ENCODE measurements at regions not wholly inside any gene's neighbourhood (a gene's known extent, or its start where the extent isn't known, plus 50 kb on each side); places are given as distances from the start of the nearest gene placed in this dataset.

DNA sequence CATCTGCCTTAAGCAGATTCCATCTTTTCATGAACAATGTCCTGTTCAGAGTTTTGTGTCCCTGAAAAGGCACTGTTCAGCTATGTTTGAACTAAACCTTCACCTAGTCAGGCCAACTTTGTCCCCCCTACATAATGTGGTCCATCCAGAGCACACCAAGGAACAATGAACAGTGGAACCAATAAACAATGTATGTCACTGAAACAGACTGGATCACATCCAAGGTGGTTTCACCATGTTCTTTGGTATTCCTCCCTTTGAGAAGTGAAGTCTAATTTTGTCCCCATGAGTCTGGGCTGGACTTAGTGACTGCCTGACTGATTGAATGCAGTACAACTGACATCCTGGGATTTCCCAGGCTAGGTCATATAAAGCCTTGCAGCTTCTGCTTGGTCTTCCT lies 174.5 kb downstream of the SLC24A2 start:
- no peaks in the 10 kb centered on the region for H3K36me3 Mint-ChIP-seq
- no peak for DNase-seq (ENCODE audit: low spot score in 2 of 2)

DNA sequence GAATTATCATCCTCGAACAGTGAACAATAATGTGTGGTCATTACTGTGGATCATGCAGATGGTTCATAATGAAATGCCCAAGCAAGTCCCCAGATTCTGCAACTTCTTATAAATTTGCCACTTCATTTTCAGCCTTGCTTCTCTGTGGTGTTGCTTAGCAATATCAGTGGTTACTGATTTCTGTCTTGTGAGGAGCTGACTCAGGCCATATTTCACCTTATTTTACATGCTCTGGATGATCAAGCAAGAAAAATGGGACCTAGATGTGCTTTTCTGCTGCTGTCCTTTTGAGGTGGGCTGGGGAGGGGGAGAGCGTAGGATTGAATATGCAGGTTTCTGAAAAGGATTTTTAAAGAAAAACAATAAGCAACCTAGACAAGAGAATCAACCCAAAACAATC lies 188.3 kb downstream of the SLC24A2 start:
- Mint-ChIP-seq H3K4me3 (no peak overlapping the region), H3K4me1 (no peaks in the 10 kb centered on the region), H3K27me3 (peaks cover 6% of the 10 kb centered on the region), H3K9me3 (peaks cover 4% of the 10 kb centered on the region), H3K27ac (no peak overlapping the region), H3K36me3 (peaks cover 1% of the 10 kb centered on the region)
- ATAC-seq (ENCODE audit: low read depth) (no peak), DNase-seq (ENCODE audit: low spot score in 2 of 2) (no peak)

More for the DNA sequence above, 174.5 kb downstream of the SLC24A2 start:
- H3K27ac Mint-ChIP-seq = no peak overlapping the region
- no peak overlapping the region for H3K4me3 Mint-ChIP-seq
- H3K27me3 Mint-ChIP-seq = peaks cover 8% of the 10 kb centered on the region
- H3K9me3 Mint-ChIP-seq = peaks cover 4% of the 10 kb centered on the region
- no peaks in the 10 kb centered on the region for H3K4me1 Mint-ChIP-seq
- ATAC-seq (ENCODE audit: low read depth) = no peak

DNA sequence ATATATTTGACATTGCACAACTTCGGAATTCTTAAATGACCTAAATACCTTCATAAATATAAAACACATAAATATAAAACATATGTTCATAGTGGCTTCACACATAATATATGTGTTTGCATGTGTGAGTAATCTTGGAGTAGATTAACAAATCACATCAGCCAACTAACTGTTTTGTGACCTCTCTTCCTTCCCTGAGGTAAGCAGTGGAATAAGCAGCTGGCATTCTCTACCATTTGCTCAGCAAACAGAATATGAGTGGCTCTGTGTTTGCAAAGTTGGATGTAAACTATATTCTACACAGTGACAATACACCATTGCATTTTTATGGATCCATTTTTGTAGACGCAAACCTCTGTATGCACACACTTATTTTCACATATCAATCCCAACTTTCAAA lies 189.9 kb downstream of the ACER2 start:
- peaks cover 9% of the 10 kb centered on the region for H3K27me3 Mint-ChIP-seq
- H3K4me1 Mint-ChIP-seq = no peaks in the 10 kb centered on the region
- DNase-seq (ENCODE audit: low spot score in 2 of 2) = no peak
- H3K4me3 Mint-ChIP-seq = no peak overlapping the region
- H3K27ac Mint-ChIP-seq = no peak overlapping the region
- H3K36me3 Mint-ChIP-seq = peaks cover 1% of the 10 kb centered on the region
- no peak for ATAC-seq (ENCODE audit: low read depth)
- H3K9me3 Mint-ChIP-seq = peaks cover 4% of the 10 kb centered on the region

DNA sequence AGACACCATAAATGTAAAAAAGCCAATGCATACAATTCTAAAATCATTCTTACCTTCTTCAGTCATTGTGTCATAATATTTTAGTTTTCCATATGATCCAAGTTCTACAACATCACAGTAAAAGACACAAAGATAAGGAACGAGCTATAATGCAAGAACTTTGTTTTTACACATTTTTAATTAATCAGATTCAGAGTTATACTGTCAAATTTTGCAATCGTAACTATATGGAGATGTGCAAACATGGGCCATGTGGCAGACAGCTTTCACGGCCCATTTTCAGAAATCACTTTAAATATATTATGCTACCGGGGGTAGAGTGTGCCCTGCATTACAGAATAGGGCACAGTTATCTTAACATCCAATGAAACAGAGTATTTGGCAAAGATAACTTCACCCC lies 188.4 kb downstream of the ACER2 start:
- H3K27ac Mint-ChIP-seq = no peak overlapping the region
- H3K4me3 Mint-ChIP-seq = no peak overlapping the region
- no peak for ATAC-seq (ENCODE audit: low read depth)
- H3K9me3 Mint-ChIP-seq = peaks cover 4% of the 10 kb centered on the region
- H3K27me3 Mint-ChIP-seq = peaks cover 7% of the 10 kb centered on the region
- peaks cover 1% of the 10 kb centered on the region for H3K36me3 Mint-ChIP-seq
- no peaks in the 10 kb centered on the region for H3K4me1 Mint-ChIP-seq
- no peak for DNase-seq (ENCODE audit: low spot score in 2 of 2)

DNA sequence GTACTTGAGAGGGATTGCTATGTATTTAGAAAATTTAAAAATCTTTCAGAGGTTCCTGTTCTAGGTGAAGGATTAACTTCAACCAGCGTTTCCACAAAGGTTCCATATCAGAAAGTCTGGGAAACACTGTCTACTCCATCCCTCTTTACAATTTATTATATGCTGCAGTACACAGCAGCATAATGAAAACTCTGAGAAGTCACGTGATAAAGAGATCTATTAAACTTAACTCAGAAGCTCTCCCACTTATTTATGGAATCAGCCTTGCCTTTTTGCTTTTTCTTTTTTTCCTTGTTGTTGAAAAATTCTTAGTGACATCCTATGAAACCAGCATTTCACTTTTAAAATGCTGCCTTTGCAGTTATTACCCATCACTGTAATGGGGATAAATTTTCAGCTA lies 186.2 kb downstream of the ACER2 start:
- Mint-ChIP-seq H3K9me3 (peaks cover 1% of the 10 kb centered on the region), H3K4me3 (no peak overlapping the region), H3K4me1 (no peaks in the 10 kb centered on the region), H3K27me3 (peaks cover 8% of the 10 kb centered on the region), H3K36me3 (peaks cover 1% of the 10 kb centered on the region), H3K27ac (no peak overlapping the region)
- no peak for DNase-seq (ENCODE audit: low spot score in 2 of 2)
- ATAC-seq (ENCODE audit: low read depth) = no peak

DNA sequence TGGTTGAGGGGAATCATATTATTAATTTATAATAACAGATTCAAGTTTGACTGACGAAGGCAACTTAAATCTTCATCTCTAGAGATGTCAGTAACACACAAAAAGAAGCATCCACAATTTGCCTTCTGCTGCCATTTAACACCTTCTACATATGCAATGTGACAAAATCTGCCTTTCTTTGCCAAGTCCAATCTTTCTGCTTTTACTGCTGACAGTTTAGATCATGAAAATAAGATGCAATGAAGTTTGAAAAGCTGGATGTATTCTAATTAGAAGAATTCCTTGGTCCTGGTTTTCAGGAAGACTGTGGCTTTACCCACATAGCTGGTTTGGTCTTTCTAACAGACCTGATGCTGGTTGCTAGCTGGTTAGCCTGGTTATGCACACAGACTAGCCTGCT lies 178.9 kb downstream of the ACER2 start:
- H3K27ac Mint-ChIP-seq = no peak overlapping the region
- no peak overlapping the region for H3K4me3 Mint-ChIP-seq
- peaks cover 4% of the 10 kb centered on the region for H3K27me3 Mint-ChIP-seq
- no peak for DNase-seq (ENCODE audit: low spot score in 2 of 2)
- no peaks in the 10 kb centered on the region for H3K4me1 Mint-ChIP-seq
- H3K9me3 Mint-ChIP-seq = no peaks in the 10 kb centered on the region
- H3K36me3 Mint-ChIP-seq = no peaks in the 10 kb centered on the region
- no peak for ATAC-seq (ENCODE audit: low read depth)

DNA sequence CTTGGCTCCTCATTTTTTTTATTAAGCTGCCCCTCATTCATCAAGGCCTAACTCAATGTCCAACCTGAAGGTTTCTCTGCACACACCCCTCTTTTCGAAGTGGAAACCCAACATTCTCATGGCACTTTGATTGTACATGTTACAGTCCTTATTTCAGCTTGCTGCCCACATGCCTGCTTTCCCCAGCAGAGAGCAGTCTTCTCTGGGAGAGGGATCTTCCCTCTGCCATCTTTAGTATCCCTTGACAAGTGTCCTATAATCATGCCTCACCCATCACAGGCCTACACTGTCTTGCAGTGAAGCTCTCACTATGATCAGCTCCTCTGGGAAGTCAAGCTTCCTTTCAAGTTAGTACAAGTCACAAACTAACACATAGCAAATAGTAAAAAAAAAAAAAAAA lies 175.1 kb downstream of the ACER2 start:
- H3K4me1 Mint-ChIP-seq = no peaks in the 10 kb centered on the region
- no peaks in the 10 kb centered on the region for H3K36me3 Mint-ChIP-seq
- H3K9me3 Mint-ChIP-seq = no peaks in the 10 kb centered on the region
- DNase-seq (ENCODE audit: low spot score in 2 of 2) (no peak), ATAC-seq (ENCODE audit: low read depth) (no peak)
- H3K4me3 Mint-ChIP-seq = no peak overlapping the region
- no peak overlapping the region for H3K27ac Mint-ChIP-seq
- peaks cover 3% of the 10 kb centered on the region for H3K27me3 Mint-ChIP-seq

DNA sequence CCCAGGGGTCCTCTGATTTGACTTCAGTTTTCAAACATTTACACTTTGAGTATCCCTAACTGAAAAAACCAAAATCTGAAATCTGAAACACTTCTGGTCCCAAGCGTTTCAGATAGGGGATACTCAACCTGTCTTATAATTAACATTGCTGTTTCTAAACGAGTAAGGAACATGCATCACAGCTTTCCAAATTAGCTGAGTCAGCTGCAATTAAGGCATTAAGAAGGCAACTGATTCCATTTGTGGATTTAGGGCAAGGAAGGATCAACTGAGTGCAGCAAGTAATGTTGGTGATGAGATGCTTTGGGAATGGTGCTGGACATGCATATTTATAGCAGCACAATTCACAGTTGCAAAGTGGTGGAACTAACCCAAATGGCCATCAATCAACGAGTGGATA lies 168.6 kb downstream of the ACER2 start:
- Mint-ChIP-seq H3K9me3 (no peaks in the 10 kb centered on the region), H3K27me3 (peaks cover 3% of the 10 kb centered on the region), H3K36me3 (no peaks in the 10 kb centered on the region), H3K4me3 (no peak overlapping the region), H3K4me1 (no peaks in the 10 kb centered on the region), H3K27ac (no peak overlapping the region)
- ATAC-seq (ENCODE audit: low read depth) = no peak
- no peak for DNase-seq (ENCODE audit: low spot score in 2 of 2)

DNA sequence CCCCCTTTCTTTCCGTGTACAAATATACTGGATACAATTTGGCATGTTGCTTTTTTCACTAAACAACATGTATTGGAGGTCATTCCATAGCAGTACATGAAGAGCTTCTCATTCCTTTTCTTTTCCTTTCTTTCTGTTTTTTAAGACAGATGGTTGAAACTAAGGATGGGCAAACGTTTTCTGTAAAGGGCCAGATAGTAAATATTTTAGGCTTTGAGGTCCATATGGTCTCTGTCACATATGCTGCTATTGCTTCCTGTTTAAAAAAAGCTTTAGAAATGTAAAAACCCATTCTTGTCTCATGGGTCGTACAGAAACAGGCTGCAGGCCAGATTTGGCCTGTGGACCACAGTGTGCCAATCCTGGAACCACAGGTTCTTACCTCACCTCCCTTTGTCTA lies 160.1 kb downstream of the ACER2 start:
- no peak for DNase-seq (ENCODE audit: low spot score in 2 of 2)
- no peak overlapping the region for H3K27ac Mint-ChIP-seq
- H3K4me3 Mint-ChIP-seq = no peak overlapping the region
- peaks cover 1% of the 10 kb centered on the region for H3K9me3 Mint-ChIP-seq
- peaks cover 3% of the 10 kb centered on the region for H3K36me3 Mint-ChIP-seq
- no peak for ATAC-seq (ENCODE audit: low read depth)
- no peaks in the 10 kb centered on the region for H3K27me3 Mint-ChIP-seq
- H3K4me1 Mint-ChIP-seq = no peaks in the 10 kb centered on the region

DNA sequence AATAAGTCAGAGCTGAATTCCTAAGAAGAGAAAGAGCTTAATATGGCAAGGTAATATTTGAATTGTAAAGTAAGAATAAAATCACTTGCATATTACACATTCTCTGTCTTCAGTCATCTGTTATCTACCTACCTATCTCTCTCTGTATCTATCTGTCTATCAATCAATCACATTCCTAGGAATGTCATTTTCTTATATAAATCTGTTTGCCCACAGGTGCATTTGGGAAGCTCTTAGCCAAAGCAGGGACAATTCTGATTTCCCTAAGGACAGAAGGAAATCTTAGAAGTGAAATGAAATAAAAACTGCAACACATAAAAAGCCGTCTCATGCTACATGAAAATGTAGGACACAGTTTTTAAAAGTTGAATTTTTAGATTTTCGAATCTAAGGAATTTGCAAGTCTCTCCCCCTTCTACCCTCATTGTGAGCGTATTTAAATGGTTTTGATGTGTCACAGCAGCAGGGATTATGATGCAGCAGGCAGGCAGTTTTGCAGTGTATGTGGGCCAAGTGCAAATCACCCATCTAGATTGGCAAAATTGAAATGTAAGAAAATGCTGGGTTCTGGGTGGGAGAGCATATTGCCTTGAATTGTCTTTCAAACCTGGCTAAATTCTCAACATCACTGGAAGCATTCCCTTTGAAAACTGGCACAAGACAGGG lies 155.7 kb downstream of the ACER2 start:
- no peak for ATAC-seq (ENCODE audit: low read depth)
- Mint-ChIP-seq H3K4me3 (no peak overlapping the region), H3K27ac (no peak overlapping the region), H3K36me3 (peaks cover 3% of the 10 kb centered on the region), H3K4me1 (no peaks in the 10 kb centered on the region), H3K27me3 (no peaks in the 10 kb centered on the region), H3K9me3 (no peaks in the 10 kb centered on the region)
- no peak for DNase-seq (ENCODE audit: low spot score in 2 of 2)

DNA sequence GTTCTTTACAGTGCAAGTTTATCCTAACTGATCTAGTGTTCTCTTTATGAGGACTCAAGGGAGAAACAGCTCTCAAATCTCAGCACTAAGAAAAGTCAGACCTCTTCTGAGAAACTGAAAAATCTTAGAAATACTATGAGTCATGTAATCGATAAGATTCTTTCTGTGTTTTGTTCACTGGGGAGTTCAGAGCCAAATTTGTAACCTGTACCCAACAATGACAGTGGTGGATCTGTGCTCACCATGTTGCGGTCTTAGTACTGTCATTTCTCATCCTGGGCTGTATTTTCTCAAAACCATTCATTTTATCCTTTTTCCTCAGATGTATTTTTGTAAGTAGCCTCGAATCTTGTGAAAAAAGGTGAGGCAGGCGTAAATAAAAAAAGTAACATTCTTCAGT lies 146.4 kb downstream of the ACER2 start:
- peaks cover 2% of the 10 kb centered on the region for H3K4me1 Mint-ChIP-seq
- DNase-seq (ENCODE audit: low spot score in 2 of 2) (no peak), ATAC-seq (ENCODE audit: low read depth) (no peak)
- H3K27me3 Mint-ChIP-seq = no peaks in the 10 kb centered on the region
- H3K27ac Mint-ChIP-seq = no peak overlapping the region
- no peak overlapping the region for H3K4me3 Mint-ChIP-seq
- peaks cover 5% of the 10 kb centered on the region for H3K36me3 Mint-ChIP-seq
- H3K9me3 Mint-ChIP-seq = peaks cover 3% of the 10 kb centered on the region

DNA sequence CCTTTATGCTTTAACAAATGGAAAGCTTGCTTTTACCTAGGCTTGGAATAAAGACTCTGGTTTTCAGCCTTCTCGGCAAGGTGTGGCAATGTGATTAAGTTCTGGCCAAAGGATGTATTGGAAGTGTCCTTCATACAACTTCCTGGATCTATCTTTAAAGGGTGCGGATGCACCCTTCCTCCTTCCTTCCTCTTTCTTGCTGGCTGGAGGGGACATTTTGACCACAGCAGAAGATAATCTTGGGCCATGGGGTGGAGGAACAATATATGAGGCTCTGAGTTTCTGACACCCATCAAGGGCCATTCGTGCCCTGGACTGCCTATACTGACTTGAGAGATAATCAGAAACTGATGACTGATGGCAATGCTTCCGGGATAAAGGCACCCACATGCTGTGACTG lies 145.7 kb downstream of the ACER2 start:
- Mint-ChIP-seq H3K4me1 (peaks cover 2% of the 10 kb centered on the region), H3K4me3 (no peak overlapping the region), H3K27me3 (no peaks in the 10 kb centered on the region), H3K9me3 (peaks cover 3% of the 10 kb centered on the region), H3K27ac (no peak overlapping the region), H3K36me3 (peaks cover 5% of the 10 kb centered on the region)
- ATAC-seq (ENCODE audit: low read depth) = no peak
- DNase-seq (ENCODE audit: low spot score in 2 of 2) = no peak

DNA sequence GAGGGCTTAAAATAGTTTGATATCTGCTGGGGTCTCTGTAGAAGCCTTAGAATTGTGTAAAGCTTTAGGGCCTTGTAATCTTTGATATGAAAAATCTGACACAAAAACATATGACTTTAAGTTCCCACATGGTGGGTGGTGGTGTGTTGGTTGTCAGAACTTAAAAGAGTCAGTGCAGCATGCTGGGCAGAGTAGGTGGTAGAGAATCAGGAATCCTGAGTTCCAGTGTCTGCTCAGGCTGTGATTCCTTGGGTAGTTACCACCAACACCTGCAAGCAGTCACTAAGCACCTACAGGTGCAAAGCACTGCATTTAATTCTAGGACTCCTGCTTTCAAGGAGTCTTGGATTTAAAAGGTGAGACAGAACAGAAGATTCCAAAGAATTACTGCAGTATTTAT lies 144.6 kb downstream of the ACER2 start:
- H3K4me1 Mint-ChIP-seq = peaks cover 2% of the 10 kb centered on the region
- no peak overlapping the region for H3K27ac Mint-ChIP-seq
- H3K27me3 Mint-ChIP-seq = no peaks in the 10 kb centered on the region
- H3K4me3 Mint-ChIP-seq = no peak overlapping the region
- H3K36me3 Mint-ChIP-seq = peaks cover 5% of the 10 kb centered on the region
- H3K9me3 Mint-ChIP-seq = peaks cover 3% of the 10 kb centered on the region
- DNase-seq (ENCODE audit: low spot score in 2 of 2) (no peak), ATAC-seq (ENCODE audit: low read depth) (no peak)

DNA sequence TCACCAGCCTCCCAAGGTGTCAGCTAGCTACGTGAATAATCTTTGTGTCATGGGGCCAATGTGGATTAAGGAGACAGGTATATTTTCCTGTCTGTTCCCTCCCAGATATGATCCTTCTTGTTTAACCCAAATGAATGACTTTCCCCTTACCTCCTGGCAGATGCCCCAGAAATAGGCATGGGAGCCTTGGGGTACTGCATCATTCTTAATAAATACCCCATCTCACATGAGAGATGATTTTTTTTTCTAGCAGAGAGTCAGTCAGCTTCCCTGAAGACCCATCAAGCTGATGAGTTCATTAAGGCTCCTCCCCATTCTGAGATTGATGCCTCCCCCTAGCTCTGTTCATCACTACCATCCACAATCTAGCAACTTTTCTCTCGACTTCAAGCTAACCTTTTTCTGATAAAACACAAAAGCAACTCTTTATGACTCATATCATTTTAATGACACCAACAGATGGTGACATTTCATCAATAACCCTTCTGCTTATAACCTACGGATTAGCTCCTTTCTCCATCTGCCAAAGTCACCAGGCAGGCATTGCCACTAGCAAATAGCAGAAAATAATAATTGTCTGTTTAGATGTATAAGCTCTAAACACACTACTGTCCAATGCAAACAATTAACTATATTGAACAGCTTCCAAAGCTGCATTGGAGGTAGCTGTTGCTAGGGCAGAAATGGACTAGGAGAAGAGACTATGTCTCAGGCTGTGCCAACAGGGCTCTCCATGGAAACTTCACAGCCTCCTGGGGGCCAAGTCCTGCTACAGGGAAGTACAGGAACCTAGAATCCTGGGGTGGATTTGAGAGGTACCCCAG lies 143.7 kb downstream of the ACER2 start:
- no peak overlapping the region for H3K4me3 Mint-ChIP-seq
- H3K4me1 Mint-ChIP-seq = peaks cover 2% of the 10 kb centered on the region
- peak overlapping the region; percentile 28 for H3K27ac Mint-ChIP-seq
- H3K36me3 Mint-ChIP-seq = peaks cover 5% of the 10 kb centered on the region
- H3K9me3 Mint-ChIP-seq = peaks cover 3% of the 10 kb centered on the region
- DNase-seq (ENCODE audit: low spot score in 2 of 2) (no peak), ATAC-seq (ENCODE audit: low read depth) (no peak)
- H3K27me3 Mint-ChIP-seq = no peaks in the 10 kb centered on the region
